GM15510 (cell line): ENCODE measurements at regions not wholly inside any gene's neighbourhood (a gene's known extent, or its start where the extent isn't known, plus 50 kb on each side); places are given as distances from the start of the nearest gene placed in this dataset.

Source experiments
- POLR2A ChIP-seq: IDR thresholded peaks from 3 replicates; pipeline ENCODE4 v1.6.1; 2011; ENCODE audit warnings: borderline replicate concordance; ENCODE audit not compliant: insufficient read length; ENCODE audit errors: extremely low read depth

DNA sequence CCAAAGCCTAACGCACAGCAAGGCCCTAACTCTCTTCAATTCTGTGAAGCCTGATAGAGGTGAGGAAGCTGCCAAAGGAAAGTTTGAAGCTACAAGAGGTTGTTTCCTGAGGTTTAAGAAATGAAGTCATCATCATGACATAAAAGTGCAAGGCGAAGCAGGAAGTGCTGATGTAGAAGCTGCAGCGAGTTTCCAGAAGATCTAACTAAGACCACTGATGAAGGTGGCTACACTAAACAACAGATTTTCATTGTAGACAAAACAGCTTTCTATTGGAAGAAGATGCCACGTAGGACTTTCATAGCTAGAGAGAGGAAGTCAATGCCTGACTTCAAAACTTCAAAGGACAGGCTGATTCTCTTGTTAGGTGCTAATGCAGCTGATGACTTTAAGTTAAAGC is 385.6 kb upstream of the OR4E1 start:
- no peak for TF ChIP-seq POLR2A

DNA sequence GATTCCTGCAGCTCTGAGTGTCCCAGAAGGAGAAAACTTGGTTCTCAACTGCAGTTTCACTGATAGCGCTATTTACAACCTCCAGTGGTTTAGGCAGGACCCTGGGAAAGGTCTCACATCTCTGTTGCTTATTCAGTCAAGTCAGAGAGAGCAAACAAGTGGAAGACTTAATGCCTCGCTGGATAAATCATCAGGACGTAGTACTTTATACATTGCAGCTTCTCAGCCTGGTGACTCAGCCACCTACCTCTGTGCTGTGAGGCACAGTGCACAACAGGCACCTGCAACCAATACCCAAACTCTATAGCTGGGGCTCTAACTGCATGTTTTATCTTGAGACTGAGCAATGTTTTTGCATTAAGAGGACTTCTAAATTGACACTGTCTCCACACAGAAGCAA is 379.2 kb upstream of the OR4E1 start:
- no peak for TF ChIP-seq POLR2A

DNA sequence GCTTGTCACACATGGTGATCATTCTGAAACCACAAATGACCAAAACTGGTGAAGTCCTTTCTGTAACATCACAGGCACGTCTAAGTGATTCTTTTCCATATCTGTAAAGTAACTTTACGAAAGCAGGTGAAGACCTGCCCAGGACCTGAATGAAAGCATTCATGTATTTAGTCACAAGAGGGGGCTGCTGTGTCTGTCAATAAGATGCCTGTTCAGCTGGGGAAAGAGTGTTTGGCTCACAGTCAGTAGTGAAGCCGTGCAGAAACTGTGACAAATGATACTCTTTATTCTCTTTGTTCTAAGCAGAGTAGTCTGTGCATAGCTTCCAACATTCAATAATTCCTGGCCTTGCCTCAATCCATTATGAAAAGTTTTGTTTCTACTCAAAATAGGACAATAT is 373.5 kb upstream of the OR4E1 start:
- TF ChIP-seq POLR2A = no peak

DNA sequence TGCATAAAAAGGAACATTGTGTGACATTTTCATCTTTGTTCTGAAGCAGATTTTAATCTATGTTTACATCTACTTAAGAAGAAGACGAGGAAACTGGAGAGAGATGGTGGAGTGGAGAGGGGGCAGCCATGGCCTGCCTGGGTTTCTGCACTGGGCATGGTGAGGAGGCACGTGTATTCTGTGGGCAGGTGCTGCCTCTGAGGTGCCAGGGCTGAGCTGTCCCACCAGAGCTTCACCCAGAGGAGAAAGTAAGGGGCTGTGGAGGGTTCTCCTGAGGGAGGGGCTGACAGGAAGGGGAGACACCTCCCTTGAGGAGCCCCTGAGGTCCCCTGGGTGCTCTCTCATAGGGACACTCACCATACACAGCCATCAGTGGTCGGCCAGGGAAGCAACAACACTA is 372.4 kb upstream of the OR4E1 start:
- TF ChIP-seq POLR2A = no peak

DNA sequence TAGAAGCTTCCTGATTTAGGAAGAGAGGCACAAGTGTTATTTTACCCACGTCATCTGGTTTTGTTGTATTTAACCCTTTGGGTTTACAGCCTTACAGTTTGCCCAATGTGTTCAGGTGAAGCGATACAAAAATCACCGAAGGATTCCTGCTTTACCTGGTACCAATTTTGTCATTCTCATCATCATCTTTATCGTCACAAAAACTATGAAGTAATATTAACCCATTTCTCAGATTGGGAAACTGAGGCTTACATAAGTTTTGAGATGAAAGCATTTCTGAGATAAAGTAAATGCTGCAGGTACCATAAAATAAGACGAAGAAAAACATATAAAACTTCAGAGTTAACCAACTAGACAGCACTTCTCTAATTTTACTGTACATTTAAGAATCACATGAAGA is 370.6 kb upstream of the OR4E1 start:
- TF ChIP-seq POLR2A = no peak

DNA sequence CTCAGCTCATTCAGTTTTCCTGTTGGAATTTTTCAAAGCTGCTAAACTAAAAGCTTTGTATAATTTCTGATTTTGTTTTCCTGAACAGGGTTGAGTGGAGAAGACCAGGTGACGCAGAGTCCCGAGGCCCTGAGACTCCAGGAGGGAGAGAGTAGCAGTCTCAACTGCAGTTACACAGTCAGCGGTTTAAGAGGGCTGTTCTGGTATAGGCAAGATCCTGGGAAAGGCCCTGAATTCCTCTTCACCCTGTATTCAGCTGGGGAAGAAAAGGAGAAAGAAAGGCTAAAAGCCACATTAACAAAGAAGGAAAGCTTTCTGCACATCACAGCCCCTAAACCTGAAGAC is 367.1 kb upstream of the OR4E1 start:
- no peak for TF ChIP-seq POLR2A

DNA sequence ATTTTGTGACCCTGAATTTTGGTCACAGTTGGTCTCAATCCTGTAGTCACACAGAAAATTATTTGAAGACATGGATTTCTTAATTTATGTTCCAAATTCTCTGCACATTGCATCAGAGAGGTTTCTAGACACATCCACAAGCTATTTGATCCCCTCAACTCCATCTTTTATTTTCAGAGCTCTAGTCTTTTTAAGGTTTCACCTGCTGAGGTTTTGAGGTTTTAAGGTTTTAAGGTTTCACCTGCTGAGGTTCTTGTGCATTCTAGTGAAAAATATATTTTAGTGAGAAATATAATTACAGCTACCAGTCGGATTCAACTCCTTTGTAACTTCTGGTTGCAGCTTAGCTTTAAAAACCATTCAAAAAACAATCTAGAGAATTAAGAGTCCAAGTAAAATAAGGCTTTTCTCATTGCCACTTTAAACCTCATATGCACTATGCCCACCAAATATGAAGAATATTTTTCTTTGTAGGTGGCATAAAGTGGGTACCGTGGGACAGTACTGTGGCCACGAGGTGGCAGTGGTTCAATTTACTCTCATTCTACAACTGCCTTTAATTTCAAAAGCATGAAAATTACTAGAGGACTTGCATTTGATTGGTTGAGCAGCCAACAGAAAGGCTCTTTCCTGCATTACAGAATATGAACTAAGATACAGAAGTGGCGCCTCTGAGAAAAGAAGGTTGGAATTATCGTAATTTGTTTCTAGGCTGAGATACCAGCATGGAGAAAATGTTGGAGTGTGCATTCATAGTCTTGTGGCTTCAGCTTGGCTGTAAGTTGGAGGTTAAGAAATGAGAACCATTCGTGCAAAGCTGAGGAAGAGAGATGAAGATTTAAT is 366.5 kb upstream of the OR4E1 start:
- no peak for TF ChIP-seq POLR2A

DNA sequence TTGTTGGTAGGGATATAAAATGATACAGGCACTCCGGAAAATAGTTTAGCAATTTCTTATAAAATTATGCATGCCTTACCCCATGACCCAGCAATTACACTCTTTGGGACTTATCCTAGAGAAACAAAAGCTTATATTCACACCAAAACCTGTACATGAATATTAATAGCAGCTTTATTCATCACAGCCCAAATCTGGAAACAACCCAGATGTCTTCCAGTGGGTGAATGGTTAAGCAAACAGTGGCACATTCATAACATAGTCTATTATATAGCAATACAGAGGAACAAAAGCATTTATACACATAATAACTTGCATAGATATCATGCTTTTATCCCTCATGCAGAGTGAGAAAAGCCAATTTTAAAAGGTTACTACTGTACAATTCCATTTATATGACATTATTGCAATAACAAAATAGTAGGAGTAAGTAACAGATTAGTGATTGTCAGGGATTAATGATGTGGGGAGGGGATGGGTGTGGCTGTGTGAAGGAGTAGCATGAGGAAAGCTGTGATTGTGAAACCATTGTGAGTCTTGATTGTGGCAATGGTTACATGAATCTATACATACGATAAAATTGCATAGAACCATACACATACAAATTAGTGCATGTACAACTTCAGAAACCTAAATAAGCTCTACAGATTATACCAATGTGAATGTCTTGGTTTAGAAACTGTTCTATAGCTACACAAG is 363.1 kb upstream of the OR4E1 start:
- TF ChIP-seq POLR2A = no peak

DNA sequence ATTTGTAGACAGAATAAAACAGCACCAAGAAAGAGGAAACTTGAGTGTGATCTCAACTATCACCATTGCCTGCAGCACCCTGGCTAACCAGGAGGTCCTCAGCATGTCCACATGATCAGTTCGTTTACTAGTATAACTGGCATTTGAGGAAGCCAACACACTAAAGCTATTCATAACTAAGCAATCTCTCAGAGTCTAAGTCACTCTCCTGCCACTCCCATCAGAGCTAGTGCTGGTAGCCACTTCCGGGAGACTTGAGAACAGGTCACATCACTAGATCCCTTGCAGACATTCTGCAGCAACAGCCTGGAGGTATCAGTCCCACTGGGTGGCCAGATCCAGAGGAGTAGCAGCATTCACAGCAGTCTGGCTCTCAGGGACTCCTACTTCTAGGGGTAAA is 352.9 kb upstream of the OR4E1 start:
- no peak for TF ChIP-seq POLR2A

DNA sequence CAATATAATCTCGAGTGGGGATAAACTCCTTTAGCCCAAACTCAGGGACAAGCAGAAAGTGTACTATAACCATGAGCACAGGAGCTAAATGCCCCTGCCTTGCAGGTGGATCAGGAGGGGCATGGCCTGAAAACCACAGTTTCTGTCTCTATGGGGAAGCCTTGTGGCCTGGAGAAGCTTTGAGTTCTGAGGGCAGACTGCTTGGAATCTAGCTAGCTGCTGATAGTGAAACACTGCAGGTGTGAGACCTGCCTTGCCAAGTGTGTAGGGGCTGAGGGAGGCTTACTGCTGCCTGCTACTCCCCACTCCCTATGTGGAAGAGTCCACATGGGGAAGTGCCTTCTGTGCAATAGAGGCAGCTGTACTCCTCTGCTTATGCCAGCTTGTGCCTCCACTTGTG is 352.3 kb upstream of the OR4E1 start:
- TF ChIP-seq POLR2A = no peak

DNA sequence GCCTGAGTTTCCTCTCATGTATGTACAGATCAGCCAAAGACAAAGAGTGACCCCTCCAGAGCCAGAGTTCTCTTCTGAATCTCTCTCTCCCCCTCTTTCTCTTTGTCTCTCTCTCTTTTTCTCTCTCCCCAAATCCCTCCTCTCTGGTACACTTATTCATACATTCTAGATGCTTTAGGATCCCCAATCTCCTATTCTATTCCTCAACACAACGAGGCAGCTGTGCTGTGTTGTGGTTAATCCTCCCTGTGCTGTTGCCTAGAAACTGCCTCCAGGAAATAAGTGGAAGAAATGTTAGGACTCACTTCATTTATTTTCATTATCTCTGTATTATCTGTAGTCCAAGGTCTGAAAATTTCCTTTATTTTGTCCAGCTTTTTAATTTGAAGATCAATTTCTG is 350.5 kb upstream of the OR4E1 start:
- no peak for TF ChIP-seq POLR2A

DNA sequence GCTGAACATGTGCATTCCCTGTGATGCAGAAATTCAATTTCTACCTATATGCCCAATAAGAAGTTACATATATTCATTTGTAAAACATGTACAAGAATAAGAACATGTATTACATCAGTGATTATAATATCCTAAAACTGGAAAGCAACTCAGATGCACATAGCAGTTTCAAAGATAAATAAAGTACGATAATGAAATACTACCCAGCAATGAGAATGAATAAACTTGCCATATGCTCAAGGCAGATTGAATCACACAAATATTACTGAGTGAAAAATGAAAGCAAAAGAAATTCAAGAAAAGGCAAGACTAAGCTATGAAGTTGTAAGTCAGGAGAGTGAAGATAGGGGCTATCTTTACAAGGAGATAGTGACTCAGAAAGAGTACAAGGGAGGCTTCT is 345.3 kb upstream of the OR4E1 start:
- no peak for TF ChIP-seq POLR2A

DNA sequence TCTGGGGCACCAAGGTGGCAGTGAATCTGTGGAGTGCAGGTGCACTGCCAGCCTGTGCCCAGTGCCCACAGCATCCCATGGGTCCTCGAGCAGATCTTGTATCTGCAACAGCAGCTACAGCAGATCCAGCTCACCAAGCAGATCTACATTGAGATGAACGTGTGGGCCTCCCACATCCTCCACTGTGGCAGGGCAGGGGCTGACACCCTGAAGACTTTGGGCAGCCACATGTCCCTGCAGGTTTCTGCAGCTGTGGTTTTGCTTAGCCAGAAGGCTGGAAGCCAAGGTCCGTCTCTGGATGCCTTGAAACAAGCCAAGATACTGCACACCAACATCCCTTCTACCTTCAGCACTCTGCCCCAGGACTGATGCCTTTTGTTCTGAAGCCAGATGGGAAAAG is 338.8 kb upstream of the OR4E1 start:
- no peak for TF ChIP-seq POLR2A

DNA sequence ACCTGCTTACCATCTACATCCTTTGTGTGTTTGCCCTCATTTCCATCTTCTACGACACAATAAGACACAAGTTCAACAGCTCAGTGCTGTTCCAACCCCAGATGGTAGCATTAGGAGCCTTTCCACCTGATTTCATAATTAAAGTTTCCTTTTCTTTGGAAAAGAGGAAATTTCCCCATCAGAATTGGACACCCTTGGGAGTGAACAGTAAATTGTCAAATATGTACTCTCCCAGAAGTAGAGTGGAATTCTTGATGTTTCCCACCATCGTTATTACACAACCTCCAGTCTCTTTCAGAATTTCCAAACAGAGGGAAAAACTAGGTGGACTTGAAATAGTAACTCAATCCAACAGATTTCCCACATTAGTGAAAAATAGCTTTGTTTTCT is 337.6 kb upstream of the OR4E1 start:
- TF ChIP-seq POLR2A = no peak

DNA sequence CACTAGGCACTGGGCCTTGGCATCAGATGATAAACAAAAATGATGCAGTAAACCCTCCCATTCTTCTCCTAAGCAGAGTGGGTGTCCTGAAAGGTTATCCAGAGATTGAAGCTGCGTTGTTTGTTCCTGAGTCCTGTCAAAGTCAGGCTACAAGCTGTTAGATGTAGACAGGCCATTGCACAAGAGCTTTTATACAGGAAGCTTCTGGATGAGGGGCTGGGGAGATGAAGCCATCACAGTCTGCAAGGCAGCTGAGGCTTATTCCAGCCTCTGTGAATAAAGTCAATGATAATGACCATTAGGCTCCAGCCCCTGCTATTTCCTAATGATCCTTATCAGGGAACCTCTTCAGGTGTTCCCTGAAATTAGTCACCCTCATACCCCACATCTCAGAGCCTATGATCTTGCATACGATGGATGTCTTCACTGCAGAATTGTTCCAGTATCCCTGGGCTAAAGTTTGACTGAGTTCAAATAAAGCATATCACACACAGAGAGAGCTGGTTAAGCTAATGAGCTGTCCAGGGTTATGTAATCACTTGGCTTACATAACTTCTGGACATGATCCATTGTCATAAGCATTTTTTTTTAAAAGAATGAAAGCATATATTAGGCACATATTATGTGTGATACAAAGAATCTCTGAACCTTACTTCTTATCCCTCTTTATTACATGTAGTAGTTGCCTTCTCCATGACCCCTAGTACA is 337.1 kb upstream of the OR4E1 start:
- TF ChIP-seq POLR2A = no peak

DNA sequence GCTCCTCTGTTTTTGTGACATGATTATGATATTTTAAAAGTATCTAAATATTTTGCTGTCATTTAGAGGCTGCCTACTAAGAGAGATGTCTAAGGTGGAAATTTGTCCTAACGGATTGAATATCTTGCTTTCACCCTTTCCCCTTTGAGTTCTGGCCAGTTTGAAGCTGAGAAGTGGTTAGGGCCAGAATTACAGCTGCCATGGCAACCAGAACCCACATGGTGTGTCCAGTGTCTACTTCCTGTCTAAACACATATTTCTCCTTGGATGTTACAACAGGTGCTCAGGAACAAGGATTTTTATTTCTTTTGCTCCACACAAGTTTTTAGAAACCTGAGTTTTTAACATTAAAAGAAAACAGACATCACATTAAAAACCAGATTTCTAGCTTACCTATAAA is 335.1 kb upstream of the OR4E1 start:
- TF ChIP-seq POLR2A = no peak
